ENCODE measurements at regions not wholly inside any gene's neighbourhood (a gene's known extent, or its start where the extent isn't known, plus 50 kb on each side); places are given as distances from the start of the nearest gene placed in this dataset.

DNA sequence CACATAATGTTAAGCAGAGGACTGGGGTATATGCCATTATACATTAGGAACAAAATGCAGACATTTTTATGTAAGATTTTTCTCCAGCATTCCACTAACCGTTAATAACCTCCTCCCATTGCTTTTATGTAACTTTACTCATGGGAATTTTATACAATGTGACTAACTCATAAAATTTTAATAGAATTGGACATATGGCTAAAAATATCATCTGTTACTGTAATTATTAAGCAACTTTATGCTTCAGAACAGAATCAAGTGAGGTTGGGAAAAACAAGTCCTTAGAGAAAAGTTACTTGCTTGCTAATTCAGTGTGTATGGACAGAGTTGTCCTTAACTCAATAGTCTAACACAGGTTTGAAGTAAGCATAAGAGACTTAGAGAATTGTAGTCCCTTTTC lies 54.8 kb upstream of the PCSK1 start:
- CTCF ChIA-PET, result no interaction called here

DNA sequence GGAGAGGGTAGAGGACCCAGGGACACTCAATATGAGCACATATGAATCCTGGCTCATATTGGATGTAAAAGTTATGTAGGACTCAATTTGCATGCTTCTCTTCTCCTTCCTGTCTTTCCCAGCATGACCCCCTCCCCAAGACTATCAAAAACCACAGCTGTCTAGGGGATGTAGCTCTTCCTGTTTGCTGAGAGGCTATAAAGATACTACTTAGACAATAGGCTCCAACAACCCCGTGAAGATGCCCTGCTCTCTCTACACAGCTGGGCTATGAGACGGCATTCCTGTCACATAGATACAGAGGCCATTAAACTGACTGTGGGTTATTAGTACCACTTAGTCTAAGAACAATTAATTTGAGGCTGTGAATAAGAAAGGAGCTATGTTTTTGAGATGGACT lies 56.5 kb upstream of the PCSK1 start:
- Histone ChIP-seq H3K27ac (ENCODE audit: extremely low read depth, low read depth, low read length) (no peak overlapping the region), H3K4me1 (ENCODE audit: control insufficient read depth, insufficient read depth, low read length) (no peaks in the 10 kb centered on the region), H3K9me3 (ENCODE audit: control insufficient read depth, insufficient read depth, low read depth, low read length) (no peaks in the 10 kb centered on the region), H3K36me3 (ENCODE audit: control insufficient read depth in 2 of 2, insufficient read depth in 1 of 2, low read length in 2 of 2) (no peaks in the 10 kb centered on the region), H3K4me3 (ENCODE audit: low read depth, low read length) (no peak overlapping the region)
- POLR2A ChIA-PET, result no interaction called here
- TF ChIP-seq SP2 (tag by site-specific recombination; IDR thresholded peaks at IDR 0.05) (no peak), ZNF555 (tag by site-specific recombination; conservative IDR thresholded peaks at IDR 0.05) (no peak), ZNF184 (tag by site-specific recombination; IDR thresholded peaks at IDR 0.05) (no peak), ZNF768 (tag by site-specific recombination; IDR thresholded peaks at IDR 0.05) (no peak), ZNF2 (tag by site-specific recombination; IDR thresholded peaks at IDR 0.05) (no peak), ZNF433 (tag by site-specific recombination; IDR thresholded peaks at IDR 0.05; ENCODE audit: low read depth) (no peak), KLF7 (tag by site-specific recombination; IDR thresholded peaks at IDR 0.05; ENCODE audit: borderline replicate concordance) (no peak), ZNF596 (tag by site-specific recombination; IDR thresholded peaks at IDR 0.05) (no peak), ZNF549 (tag by site-specific recombination; IDR thresholded peaks at IDR 0.05) (no peak)
- TF ChIP-seq, protein P1, sequence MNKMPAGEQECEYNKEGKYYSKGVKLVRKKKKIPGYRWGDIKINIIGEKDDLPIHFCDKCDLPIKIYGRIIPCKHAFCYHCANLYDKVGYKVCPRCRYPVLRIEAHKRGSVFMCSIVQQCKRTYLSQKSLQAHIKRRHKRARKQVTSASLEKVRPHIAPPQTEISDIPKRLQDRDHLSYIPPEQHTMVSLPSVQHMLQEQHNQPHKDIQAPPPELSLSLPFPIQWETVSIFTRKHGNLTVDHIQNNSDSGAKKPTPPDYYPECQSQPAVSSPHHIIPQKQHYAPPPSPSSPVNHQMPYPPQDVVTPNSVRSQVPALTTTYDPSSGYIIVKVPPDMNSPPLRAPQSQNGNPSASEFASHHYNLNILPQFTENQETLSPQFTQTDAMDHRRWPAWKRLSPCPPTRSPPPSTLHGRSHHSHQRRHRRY (tag by site-specific recombination; IDR thresholded peaks at IDR 0.05), result no peak
- TF ChIP-seq, protein P2, sequence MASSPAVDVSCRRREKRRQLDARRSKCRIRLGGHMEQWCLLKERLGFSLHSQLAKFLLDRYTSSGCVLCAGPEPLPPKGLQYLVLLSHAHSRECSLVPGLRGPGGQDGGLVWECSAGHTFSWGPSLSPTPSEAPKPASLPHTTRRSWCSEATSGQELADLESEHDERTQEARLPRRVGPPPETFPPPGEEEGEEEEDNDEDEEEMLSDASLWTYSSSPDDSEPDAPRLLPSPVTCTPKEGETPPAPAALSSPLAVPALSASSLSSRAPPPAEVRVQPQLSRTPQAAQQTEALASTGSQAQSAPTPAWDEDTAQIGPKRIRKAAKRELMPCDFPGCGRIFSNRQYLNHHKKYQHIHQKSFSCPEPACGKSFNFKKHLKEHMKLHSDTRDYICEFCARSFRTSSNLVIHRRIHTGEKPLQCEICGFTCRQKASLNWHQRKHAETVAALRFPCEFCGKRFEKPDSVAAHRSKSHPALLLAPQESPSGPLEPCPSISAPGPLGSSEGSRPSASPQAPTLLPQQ (tag by site-specific recombination; IDR thresholded peaks at IDR 0.05), result no peak
- TF ChIP-seq, protein P3, sequence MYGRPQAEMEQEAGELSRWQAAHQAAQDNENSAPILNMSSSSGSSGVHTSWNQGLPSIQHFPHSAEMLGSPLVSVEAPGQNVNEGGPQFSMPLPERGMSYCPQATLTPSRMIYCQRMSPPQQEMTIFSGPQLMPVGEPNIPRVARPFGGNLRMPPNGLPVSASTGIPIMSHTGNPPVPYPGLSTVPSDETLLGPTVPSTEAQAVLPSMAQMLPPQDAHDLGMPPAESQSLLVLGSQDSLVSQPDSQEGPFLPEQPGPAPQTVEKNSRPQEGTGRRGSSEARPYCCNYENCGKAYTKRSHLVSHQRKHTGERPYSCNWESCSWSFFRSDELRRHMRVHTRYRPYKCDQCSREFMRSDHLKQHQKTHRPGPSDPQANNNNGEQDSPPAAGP (tag by site-specific recombination; IDR thresholded peaks at IDR 0.05), result no peak
- CTCF ChIA-PET, result no interaction called here

More for the DNA sequence above, 54.8 kb upstream of the PCSK1 start:
- no peak overlapping the region for H3K4me3 ChIP-seq (ENCODE audit: low read depth, low read length)
- TF ChIP-seq SP3 (tag by site-specific recombination; IDR thresholded peaks at IDR 0.05), result no peak
- TF ChIP-seq, protein P4, sequence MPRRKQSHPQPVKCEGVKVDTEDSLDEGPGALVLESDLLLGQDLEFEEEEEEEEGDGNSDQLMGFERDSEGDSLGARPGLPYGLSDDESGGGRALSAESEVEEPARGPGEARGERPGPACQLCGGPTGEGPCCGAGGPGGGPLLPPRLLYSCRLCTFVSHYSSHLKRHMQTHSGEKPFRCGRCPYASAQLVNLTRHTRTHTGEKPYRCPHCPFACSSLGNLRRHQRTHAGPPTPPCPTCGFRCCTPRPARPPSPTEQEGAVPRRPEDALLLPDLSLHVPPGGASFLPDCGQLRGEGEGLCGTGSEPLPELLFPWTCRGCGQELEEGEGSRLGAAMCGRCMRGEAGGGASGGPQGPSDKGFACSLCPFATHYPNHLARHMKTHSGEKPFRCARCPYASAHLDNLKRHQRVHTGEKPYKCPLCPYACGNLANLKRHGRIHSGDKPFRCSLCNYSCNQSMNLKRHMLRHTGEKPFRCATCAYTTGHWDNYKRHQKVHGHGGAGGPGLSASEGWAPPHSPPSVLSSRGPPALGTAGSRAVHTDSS (tag by site-specific recombination; IDR thresholded peaks at IDR 0.05), result no peak
- no peak for TF ChIP-seq KLF7 (tag by site-specific recombination; IDR thresholded peaks at IDR 0.05; ENCODE audit: borderline replicate concordance)
- no peak for TF ChIP-seq KLF8 (tag by site-specific recombination; IDR thresholded peaks at IDR 0.05)
- TF ChIP-seq, protein P1 (tag by site-specific recombination; IDR thresholded peaks at IDR 0.05), result no peak
- no peak for TF ChIP-seq ZNF114 (tag by site-specific recombination; IDR thresholded peaks at IDR 0.05)
- TF ChIP-seq, protein P5, sequence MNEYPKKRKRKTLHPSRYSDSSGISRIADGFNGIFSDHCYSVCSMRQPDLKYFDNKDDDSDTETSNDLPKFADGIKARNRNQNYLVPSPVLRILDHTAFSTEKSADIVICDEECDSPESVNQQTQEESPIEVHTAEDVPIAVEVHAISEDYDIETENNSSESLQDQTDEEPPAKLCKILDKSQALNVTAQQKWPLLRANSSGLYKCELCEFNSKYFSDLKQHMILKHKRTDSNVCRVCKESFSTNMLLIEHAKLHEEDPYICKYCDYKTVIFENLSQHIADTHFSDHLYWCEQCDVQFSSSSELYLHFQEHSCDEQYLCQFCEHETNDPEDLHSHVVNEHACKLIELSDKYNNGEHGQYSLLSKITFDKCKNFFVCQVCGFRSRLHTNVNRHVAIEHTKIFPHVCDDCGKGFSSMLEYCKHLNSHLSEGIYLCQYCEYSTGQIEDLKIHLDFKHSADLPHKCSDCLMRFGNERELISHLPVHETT (tag by site-specific recombination; IDR thresholded peaks at IDR 0.05), result no peak
- H3K9me3 ChIP-seq (ENCODE audit: control insufficient read depth, insufficient read depth, low read depth, low read length), result no peaks in the 10 kb centered on the region
- no peaks in the 10 kb centered on the region for H3K4me1 ChIP-seq (ENCODE audit: control insufficient read depth, insufficient read depth, low read length)
- no peak overlapping the region for H3K27ac ChIP-seq (ENCODE audit: extremely low read depth, low read depth, low read length)
- POLR2A ChIA-PET, result no interaction called here
- no peaks in the 10 kb centered on the region for H3K36me3 ChIP-seq (ENCODE audit: control insufficient read depth in 2 of 2, insufficient read depth in 1 of 2, low read length in 2 of 2)
